ENCODE measurements at regions not wholly inside any gene's neighbourhood (a gene's known extent, or its start where the extent isn't known, plus 50 kb on each side); places are given as distances from the start of the nearest gene placed in this dataset.

GRCh38 chr12:19726592-19726991 is 287.3 kb downstream of the AEBP2 start:
- no peak for TF ChIP-seq CTCF (IDR thresholded peaks at IDR 0.05; ENCODE audit: borderline replicate concordance)
- intact Hi-C loops (cut with micrococcal nuclease) = no loop called here
- H3K27me3 ChIP-seq (ENCODE audit: low read depth) = no peaks in the 10 kb centered on the region
- H3K36me3 ChIP-seq = no peaks in the 10 kb centered on the region
- DNase-seq = no peak
- H3K4me1 ChIP-seq = no peaks in the 10 kb centered on the region
- H3K4me3 ChIP-seq = no peak overlapping the region
- no peak overlapping the region for H3K27ac ChIP-seq (replicated peaks)
- peaks cover 3% of the 10 kb centered on the region for H3K9me3 ChIP-seq (replicated peaks)

GRCh38 chr12:19737019-19737418 is 297.7 kb downstream of the AEBP2 start:
- no peak for DNase-seq

GRCh38 chr12:19739195-19739776 is 300.0 kb downstream of the AEBP2 start:
- Histone ChIP-seq H3K4me1 (peaks cover 36% of the 10 kb centered on the region), H3K4me3 (no peak overlapping the region), H3K27me3 (ENCODE audit: low read depth) (no peaks in the 10 kb centered on the region), H3K36me3 (no peaks in the 10 kb centered on the region), H3K27ac (replicated peaks) (peak overlapping the region; percentile 69), H3K9me3 (replicated peaks) (peaks cover 4% of the 10 kb centered on the region)
- no peak for DNase-seq
- intact Hi-C loops (cut with micrococcal nuclease) = no loop called here
- TF ChIP-seq CTCF (IDR thresholded peaks at IDR 0.05; ENCODE audit: borderline replicate concordance) = peak; percentile 72

More at GRCh38 chr12:19737019-19737418, 297.7 kb downstream of the AEBP2 start:
- TF ChIP-seq CTCF (IDR thresholded peaks at IDR 0.05; ENCODE audit: borderline replicate concordance) = no peak
- peaks cover 8% of the 10 kb centered on the region for H3K9me3 ChIP-seq (replicated peaks)
- no peak overlapping the region for H3K4me3 ChIP-seq
- intact Hi-C loops (cut with micrococcal nuclease) = no loop called here
- peaks cover 25% of the 10 kb centered on the region for H3K4me1 ChIP-seq
- no peaks in the 10 kb centered on the region for H3K36me3 ChIP-seq
- no peaks in the 10 kb centered on the region for H3K27me3 ChIP-seq (ENCODE audit: low read depth)
- no peak overlapping the region for H3K27ac ChIP-seq (replicated peaks)

- intact Hi-C loops (cut with micrococcal nuclease) = no loop called here
- Histone ChIP-seq H3K27ac (replicated peaks) (peak overlapping the region; percentile 69), H3K36me3 (no peaks in the 10 kb centered on the region), H3K9me3 (replicated peaks) (no peaks in the 10 kb centered on the region), H3K4me3 (no peak overlapping the region), H3K27me3 (ENCODE audit: low read depth) (no peaks in the 10 kb centered on the region), H3K4me1 (peaks cover 45% of the 10 kb centered on the region)
- DNase-seq = no peak
- TF ChIP-seq CTCF (IDR thresholded peaks at IDR 0.05; ENCODE audit: borderline replicate concordance) = no peak
These were observed 301.3 kb downstream of the AEBP2 start for GRCh38 chr12:19740472-19741131.

- TF ChIP-seq CTCF (IDR thresholded peaks at IDR 0.05; ENCODE audit: borderline replicate concordance) = no peak
- intact Hi-C loops (cut with micrococcal nuclease) = no loop called here
- Histone ChIP-seq H3K27me3 (ENCODE audit: low read depth) (no peaks in the 10 kb centered on the region), H3K36me3 (no peaks in the 10 kb centered on the region), H3K4me3 (no peak overlapping the region), H3K27ac (replicated peaks) (peak overlapping the region; percentile 69), H3K9me3 (replicated peaks) (no peaks in the 10 kb centered on the region), H3K4me1 (peaks cover 45% of the 10 kb centered on the region)
- DNase-seq = no peak
These were observed 301.8 kb downstream of the AEBP2 start for GRCh38 chr12:19741132-19741489.

All from left ventricle myocardium inferior (tissue), 1 donor.